IMR-90 (cell line): ENCODE measurements at regions not wholly inside any gene's neighbourhood (a gene's known extent, or its start where the extent isn't known, plus 50 kb on each side); places are given as distances from the start of the nearest gene placed in this dataset. TPM values are rescaled to one million over a fixed set of nuclear protein-coding genes. Genes with fewer than 3 reads are reported as not detected.

ENCODE experiments used
- microRNA-seq, 2 experiments: library from miRNA; stranded (forward) in 1 of 2; unstranded in 1 of 2; fragments of 10-50 nt in 1 of 2; fragments of <30 nt in 1 of 2; gene quantifications in 1 of 2; microRNA quantifications in 1 of 2; one replicate each; pipeline versions ENCODE3 to v1.1.0; 2013 to 2020; ENCODE audit not compliant: insufficient read depth in 1 of 2, insufficient read length in 1 of 2, unreplicated experiment in 1 of 2
- small RNA-seq, 5 experiments: library from RNA; depleted of rRNA; stranded (forward); fragments of <200 nt; gene quantifications; one replicate each; pipeline ENCODE3, GENCODE V24; 2012

Small RNA genes in the stretch of these regions (microRNA-seq; reads per million reads assigned to microRNA genes)
- not detected for gene RNU6-798P (ENCODE audit: insufficient read depth, insufficient read length)

Small RNA genes in the stretch of these regions (small RNA-seq; reads per million reads assigned to genes)
- gene RNU6-798P: 0 reads per million in 5 experiments
